ENCODE measurements at regions not wholly inside any gene's neighbourhood (a gene's known extent, or its start where the extent isn't known, plus 50 kb on each side); places are given as distances from the start of the nearest gene placed in this dataset.

DNA sequence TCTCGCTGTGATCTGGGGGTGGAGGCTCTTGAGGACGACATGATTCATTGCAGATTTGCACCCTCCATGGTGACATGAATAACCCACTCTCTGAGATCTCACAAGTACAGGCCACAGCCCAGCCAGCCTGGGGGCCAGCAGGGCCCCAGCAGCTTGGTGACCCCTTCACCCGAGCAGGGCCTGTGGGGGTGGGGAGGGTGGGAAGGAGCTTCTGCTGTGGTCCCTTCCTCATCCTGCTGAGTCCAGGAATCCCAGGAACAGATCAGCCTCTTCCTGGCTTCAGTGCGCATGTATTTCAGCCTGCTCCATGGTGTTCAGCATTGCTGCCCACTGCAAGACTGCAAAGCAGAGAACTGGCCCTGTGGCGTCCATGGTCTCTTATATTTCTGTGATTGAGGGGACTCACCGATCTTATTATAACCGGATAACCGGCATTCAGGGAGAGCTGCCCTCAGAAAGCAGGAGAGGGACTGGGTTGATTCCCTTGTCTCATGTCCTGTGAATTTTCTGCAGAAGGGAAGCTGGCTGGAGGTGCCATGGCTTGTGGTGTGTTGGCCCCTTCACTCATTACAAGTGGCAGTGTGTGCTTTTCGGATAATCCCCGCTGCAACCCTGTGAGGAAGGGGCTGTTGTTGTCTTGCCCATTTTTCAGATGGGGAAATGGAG is 118.8 kb upstream of the FRMD1 start:
- Histone ChIP-seq H3K4me1 (ENCODE audit: control insufficient read depth in 2 of 2, insufficient read depth in 2 of 2, low read length in 2 of 2) (no peaks in the 10 kb centered on the region), H3K27me3 (ENCODE audit: control insufficient read depth in 2 of 2, insufficient read depth in 1 of 2, low read length in 1 of 2) (no peaks in the 10 kb centered on the region), H3K36me3 (ENCODE audit: control insufficient read depth in 2 of 2, insufficient read depth in 2 of 2, low read length in 1 of 2) (no peaks in the 10 kb centered on the region), H3K4me3 (ENCODE audit: low read length in 2 of 2) (no peak overlapping the region), H3K27ac (ENCODE audit: low read depth in 1 of 2, low read length in 1 of 2) (no peak overlapping the region), H3K9me3 (ENCODE audit: control insufficient read depth in 2 of 2, insufficient read depth in 1 of 2, low read length in 1 of 2) (no peaks in the 10 kb centered on the region)
- 81% methylated on average over 10 of the region's 10 CpGs for WGBS
- no peak for DNase-seq (ENCODE audit: low read depth in 6 of 9, low spot score in 9 of 9)

GRCh38 chr6:168196881-168197635 is 118.0 kb upstream of the FRMD1 start:
- DNase-seq (ENCODE audit: low read depth in 6 of 9, low spot score in 9 of 9): no peak
- no peak overlapping the region for H3K27ac ChIP-seq (ENCODE audit: low read depth in 1 of 2, low read length in 1 of 2)
- WGBS: 88% methylated on average over 25 of the region's 25 CpGs

DNA sequence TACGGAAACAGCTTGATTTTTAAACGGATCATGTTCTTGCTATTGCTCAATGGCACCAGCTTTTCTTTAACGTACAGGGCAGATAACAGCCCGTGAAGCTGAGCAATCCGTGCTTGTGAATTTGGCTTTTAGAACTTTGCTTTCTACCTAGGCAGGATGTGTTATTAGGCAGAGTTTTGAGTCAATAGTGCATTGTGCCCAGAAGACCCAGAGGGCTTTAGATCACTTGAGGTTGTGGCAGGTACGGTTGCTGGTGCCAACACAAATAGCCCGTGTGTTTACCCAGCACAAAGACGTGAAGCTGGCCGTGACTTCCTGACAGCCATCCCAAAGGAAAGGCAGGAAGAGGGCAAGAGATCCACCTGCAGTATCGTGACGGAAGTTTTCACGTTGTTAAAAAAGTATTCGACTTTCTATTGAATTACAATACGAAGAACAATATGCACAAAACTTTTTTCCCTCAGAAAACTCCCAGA is 117.4 kb upstream of the FRMD1 start:
- Histone ChIP-seq H3K27ac (ENCODE audit: low read depth in 1 of 2, low read length in 1 of 2) (no peak overlapping the region), H3K36me3 (ENCODE audit: control insufficient read depth in 2 of 2, insufficient read depth in 2 of 2, low read length in 1 of 2) (no peaks in the 10 kb centered on the region), H3K9me3 (ENCODE audit: control insufficient read depth in 2 of 2, insufficient read depth in 1 of 2, low read length in 1 of 2) (no peaks in the 10 kb centered on the region), H3K27me3 (ENCODE audit: control insufficient read depth in 2 of 2, insufficient read depth in 1 of 2, low read length in 1 of 2) (no peaks in the 10 kb centered on the region), H3K4me1 (ENCODE audit: control insufficient read depth in 2 of 2, insufficient read depth in 2 of 2, low read length in 2 of 2) (no peaks in the 10 kb centered on the region), H3K4me3 (ENCODE audit: low read length in 2 of 2) (no peak overlapping the region)
- no peak for DNase-seq (ENCODE audit: low read depth in 6 of 9, low spot score in 9 of 9)
- 74% methylated on average over 14 of the region's 14 CpGs for WGBS

More at GRCh38 chr6:168196881-168197635, 118.0 kb upstream of the FRMD1 start:
- Histone ChIP-seq H3K4me3 (ENCODE audit: low read length in 2 of 2) (no peak overlapping the region), H3K27me3 (ENCODE audit: control insufficient read depth in 2 of 2, insufficient read depth in 1 of 2, low read length in 1 of 2) (no peaks in the 10 kb centered on the region), H3K36me3 (ENCODE audit: control insufficient read depth in 2 of 2, insufficient read depth in 2 of 2, low read length in 1 of 2) (no peaks in the 10 kb centered on the region), H3K4me1 (ENCODE audit: control insufficient read depth in 2 of 2, insufficient read depth in 2 of 2, low read length in 2 of 2) (no peaks in the 10 kb centered on the region), H3K9me3 (ENCODE audit: control insufficient read depth in 2 of 2, insufficient read depth in 1 of 2, low read length in 1 of 2) (no peaks in the 10 kb centered on the region)

DNA sequence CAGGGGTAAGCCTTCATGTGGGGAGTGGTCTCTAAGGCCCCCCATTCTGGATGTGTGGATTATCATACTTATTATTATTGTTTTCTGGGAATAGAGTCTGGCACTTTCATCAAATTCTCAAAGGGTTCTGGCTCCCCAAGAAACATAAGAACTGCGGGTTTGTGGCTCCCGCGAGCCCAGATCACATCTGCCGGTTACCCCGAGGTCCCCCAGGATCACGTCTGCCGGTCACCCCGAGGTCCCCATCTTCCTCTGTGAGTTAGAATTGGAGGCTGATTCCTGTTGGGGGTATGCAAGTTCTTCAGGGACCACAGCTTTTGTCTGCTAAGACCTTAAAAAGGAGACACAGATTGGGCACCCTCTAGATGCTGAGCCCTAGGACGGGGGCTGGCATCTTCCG is 116.7 kb upstream of the FRMD1 start:
- Histone ChIP-seq H3K36me3 (ENCODE audit: control insufficient read depth in 2 of 2, insufficient read depth in 2 of 2, low read length in 1 of 2) (no peaks in the 10 kb centered on the region), H3K9me3 (ENCODE audit: control insufficient read depth in 2 of 2, insufficient read depth in 1 of 2, low read length in 1 of 2) (no peaks in the 10 kb centered on the region), H3K4me1 (ENCODE audit: control insufficient read depth in 2 of 2, insufficient read depth in 2 of 2, low read length in 2 of 2) (no peaks in the 10 kb centered on the region), H3K27me3 (ENCODE audit: control insufficient read depth in 2 of 2, insufficient read depth in 1 of 2, low read length in 1 of 2) (no peaks in the 10 kb centered on the region), H3K4me3 (ENCODE audit: low read length in 2 of 2) (no peak overlapping the region), H3K27ac (ENCODE audit: low read depth in 1 of 2, low read length in 1 of 2) (no peak overlapping the region)
- WGBS: 94% methylated on average over 10 of the region's 10 CpGs
- no peak for DNase-seq (ENCODE audit: low read depth in 6 of 9, low spot score in 9 of 9)

GRCh38 chr6:168194732-168195567 is 115.9 kb upstream of the FRMD1 start:
- no peak for DNase-seq (ENCODE audit: low read depth in 6 of 9, low spot score in 9 of 9)
- WGBS: 82% methylated on average over 19 of the region's 19 CpGs
- H3K36me3 ChIP-seq (ENCODE audit: control insufficient read depth in 2 of 2, insufficient read depth in 2 of 2, low read length in 1 of 2): no peaks in the 10 kb centered on the region
- H3K4me3 ChIP-seq (ENCODE audit: low read length in 2 of 2): no peak overlapping the region
- H3K27me3 ChIP-seq (ENCODE audit: control insufficient read depth in 2 of 2, insufficient read depth in 1 of 2, low read length in 1 of 2): no peaks in the 10 kb centered on the region
- H3K27ac ChIP-seq (ENCODE audit: low read depth in 1 of 2, low read length in 1 of 2): no peak overlapping the region
- H3K9me3 ChIP-seq (ENCODE audit: control insufficient read depth in 2 of 2, insufficient read depth in 1 of 2, low read length in 1 of 2): no peaks in the 10 kb centered on the region
- no peaks in the 10 kb centered on the region for H3K4me1 ChIP-seq (ENCODE audit: control insufficient read depth in 2 of 2, insufficient read depth in 2 of 2, low read length in 2 of 2)

DNA sequence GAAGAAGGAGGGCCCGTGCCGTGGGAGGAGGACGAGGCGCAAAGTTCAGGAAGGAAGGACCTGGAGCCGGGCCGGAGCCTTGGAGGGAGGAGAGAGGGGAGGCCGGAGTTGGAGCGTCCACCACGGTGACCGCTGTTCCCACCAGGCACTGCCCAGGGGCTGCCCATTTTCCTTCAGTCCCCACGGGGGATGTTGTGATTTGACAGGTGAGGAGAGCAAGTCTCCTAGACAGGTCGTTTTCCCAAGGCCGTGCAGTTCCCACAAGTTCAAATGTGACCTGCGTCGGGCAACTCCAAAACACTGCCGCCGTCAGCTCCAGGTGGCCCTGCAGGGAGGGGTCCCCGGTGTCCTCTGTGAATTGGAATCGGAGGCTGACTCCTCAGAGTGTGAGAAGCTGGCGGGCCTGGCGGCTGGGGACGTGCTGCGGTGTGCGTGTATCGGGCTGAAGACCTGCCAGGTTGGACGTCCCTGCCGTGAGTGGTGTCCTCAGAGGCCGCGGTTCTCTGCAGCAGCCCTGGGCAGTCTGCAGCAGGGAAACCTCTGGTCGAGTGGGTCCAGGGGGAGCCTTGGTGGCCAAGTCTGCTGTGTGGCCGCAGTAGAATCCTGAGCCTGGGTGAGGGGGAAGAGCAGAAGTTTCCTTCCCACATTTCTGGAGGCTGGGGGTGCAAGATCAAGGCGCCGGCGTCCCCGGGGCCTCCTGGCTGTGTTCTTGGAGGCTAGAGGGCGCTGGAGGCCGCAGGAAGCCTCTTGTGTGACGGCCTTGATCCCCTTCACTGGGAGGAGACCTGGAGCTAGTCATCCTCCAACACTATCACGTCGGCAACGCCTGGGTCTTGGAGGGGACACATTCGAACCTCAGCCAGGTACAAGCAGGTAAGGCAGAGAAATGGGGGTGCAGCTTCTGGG is 115.1 kb upstream of the FRMD1 start:
- no peak for DNase-seq (ENCODE audit: low read depth in 6 of 9, low spot score in 9 of 9)
- H3K27me3 ChIP-seq (ENCODE audit: control insufficient read depth in 2 of 2, insufficient read depth in 1 of 2, low read length in 1 of 2): no peaks in the 10 kb centered on the region
- H3K36me3 ChIP-seq (ENCODE audit: control insufficient read depth in 2 of 2, insufficient read depth in 2 of 2, low read length in 1 of 2): no peaks in the 10 kb centered on the region
- no peaks in the 10 kb centered on the region for H3K9me3 ChIP-seq (ENCODE audit: control insufficient read depth in 2 of 2, insufficient read depth in 1 of 2, low read length in 1 of 2)
- H3K4me1 ChIP-seq (ENCODE audit: control insufficient read depth in 2 of 2, insufficient read depth in 2 of 2, low read length in 2 of 2): no peaks in the 10 kb centered on the region
- H3K27ac ChIP-seq (ENCODE audit: low read depth in 1 of 2, low read length in 1 of 2): no peak overlapping the region
- 86% methylated on average over 42 of the region's 42 CpGs for WGBS
- H3K4me3 ChIP-seq (ENCODE audit: low read length in 2 of 2): no peak overlapping the region

DNA sequence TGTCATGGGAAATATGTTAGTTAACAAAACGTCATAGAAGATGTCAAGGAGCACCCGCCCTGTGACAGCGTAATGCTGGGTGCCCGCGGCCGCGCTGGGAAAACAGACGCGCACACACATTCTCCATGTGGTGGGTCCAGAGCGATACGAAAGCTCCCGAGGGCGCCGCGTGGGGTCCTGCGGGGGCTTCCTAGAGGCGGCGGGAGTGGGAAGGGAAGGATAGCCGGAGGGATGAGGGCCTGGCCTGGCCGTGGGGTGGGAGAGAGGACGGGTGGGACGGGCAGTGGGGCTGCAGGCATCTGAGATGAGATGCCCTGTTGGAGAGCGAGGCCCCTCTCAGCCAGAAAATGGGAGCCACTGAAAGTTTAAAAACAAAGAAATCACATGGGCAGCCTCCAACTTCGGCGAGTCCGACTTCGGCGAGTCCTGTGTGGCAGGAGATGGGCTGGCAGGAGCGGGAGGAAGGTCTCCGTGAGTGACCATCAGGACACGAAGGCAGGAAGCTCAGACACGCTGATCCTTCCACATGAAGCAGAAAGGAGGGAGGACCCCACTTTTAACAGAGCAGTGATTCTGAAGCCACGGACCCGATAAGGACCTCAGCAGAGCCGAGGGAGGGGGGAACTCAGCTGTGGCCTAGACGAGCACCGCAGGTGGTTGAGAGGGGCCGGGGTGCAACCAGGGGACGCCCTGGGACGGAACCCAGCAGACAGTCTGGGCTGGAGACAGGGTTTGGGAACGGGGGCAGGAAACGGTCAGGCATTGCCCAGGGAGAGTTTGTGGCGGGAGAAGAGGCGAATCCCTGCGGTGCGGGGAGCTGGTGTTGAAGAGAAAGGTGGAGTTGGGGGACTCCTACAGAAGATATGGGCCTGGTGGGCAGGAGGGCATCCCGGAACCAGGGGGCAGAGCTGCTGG is 114.1 kb upstream of the FRMD1 start:
- Histone ChIP-seq H3K27ac (ENCODE audit: low read depth in 1 of 2, low read length in 1 of 2) (no peak overlapping the region), H3K27me3 (ENCODE audit: control insufficient read depth in 2 of 2, insufficient read depth in 1 of 2, low read length in 1 of 2) (no peaks in the 10 kb centered on the region), H3K4me3 (ENCODE audit: low read length in 2 of 2) (no peak overlapping the region), H3K9me3 (ENCODE audit: control insufficient read depth in 2 of 2, insufficient read depth in 1 of 2, low read length in 1 of 2) (no peaks in the 10 kb centered on the region), H3K4me1 (ENCODE audit: control insufficient read depth in 2 of 2, insufficient read depth in 2 of 2, low read length in 2 of 2) (no peaks in the 10 kb centered on the region), H3K36me3 (ENCODE audit: control insufficient read depth in 2 of 2, insufficient read depth in 2 of 2, low read length in 1 of 2) (no peaks in the 10 kb centered on the region)
- WGBS: 94% methylated on average over 47 of the region's 47 CpGs
- no peak for DNase-seq (ENCODE audit: low read depth in 6 of 9, low spot score in 9 of 9)
